Heart left ventricle (tissue), 16 donors: ENCODE measurements at regions not wholly inside any gene's neighbourhood (a gene's known extent, or its start where the extent isn't known, plus 50 kb on each side); places are given as distances from the start of the nearest gene placed in this dataset.

Experiments used
- ATAC-seq, 4 donors: fragments of 200-7000 bp; cut with Tn5 transposase; one replicate each; pipeline ENCODE4 v1.9.1; 2020 to 2022; ENCODE audit warnings: moderate library complexity in 4 of 4, mild to moderate bottlenecking in 3 of 4, moderate number of reproducible peaks in 1 of 4
- DNase-seq, 5 donors: peaks; one replicate each; pipeline ENCODE4 v3.0.0-alpha.2; 2020
- H3K27ac ChIP-seq, 12 donors: fragments of 200-600 bp; sonication (generic) in 4 of 12; one replicate each; pipeline versions ENCODE4 v1.5.0 to v1.8.0; 2016 to 2022; ENCODE audit warnings: mild to moderate bottlenecking in 2 of 12
- H3K27me3 ChIP-seq, 9 donors: fragments of 200-600 bp; sonication (generic) in 2 of 9; one replicate each; pipeline versions ENCODE4 v1.5.1 to v1.8.0; 2016 to 2022; ENCODE audit warnings: mild to moderate bottlenecking in 3 of 9
- H3K36me3 ChIP-seq, 9 donors: fragments of 200-600 bp; sonication (generic) in 2 of 9; one replicate each; pipeline versions ENCODE4 v1.5.0 to v1.8.0; 2018 to 2022; ENCODE audit warnings: mild to moderate bottlenecking in 2 of 9
- H3K4me1 ChIP-seq, 12 donors: fragments of 200-600 bp; sonication (generic) in 4 of 12; one replicate each; pipeline versions ENCODE4 v1.5.0 to v1.8.0; 2016 to 2022; ENCODE audit warnings: mild to moderate bottlenecking in 3 of 12
- H3K4me3 ChIP-seq, 12 donors: fragments of 200-600 bp; sonication (generic) in 4 of 12; one replicate each; pipeline versions ENCODE4 v1.5.0 to v1.8.0; 2017 to 2022; ENCODE audit warnings: mild to moderate bottlenecking in 9 of 12, moderate library complexity in 4 of 12
- H3K9me3 ChIP-seq, 12 donors: fragments of 200-600 bp; sonication (generic) in 4 of 12; one replicate each; pipeline versions ENCODE4 v1.5.0 to v1.8.0; 2016 to 2022; ENCODE audit warnings: mild to moderate bottlenecking in 1 of 12
- CTCF ChIP-seq, 12 donors: fragments of 200-600 bp; sonication (generic) in 4 of 12; IDR thresholded peaks; one replicate each; pipeline versions ENCODE4 v1.5.0 to v1.8.0; 2018 to 2022; ENCODE audit warnings: antibody characterized with exemption in 12 of 12, mild to moderate bottlenecking in 5 of 12
- POLR2A ChIP-seq, 2 donors: fragments of 450-650 bp; IDR thresholded peaks; one replicate each; pipeline ENCODE4 v1.6.1; 2017; ENCODE audit warnings: antibody characterized with exemption in 2 of 2, mild to moderate bottlenecking in 2 of 2, moderate library complexity in 2 of 2
- WGBS, 4 donors: extraction: QIAGEN DNeasy Blood & Tissue Kit in 2 of 4; methylation state at CpG; one replicate each; pipeline versions ENCODE4 v1.1.5 to v1.1.7; 2013 to 2018; 5-methylcytosine and 5-hydroxymethylcytosine counted together
- intact Hi-C, 10 donors: fragments of 100-400 bp; cut with DNase I; formaldehyde crosslinking; loops; one replicate each; pipeline versions ENCODE4 v1.11.1 to v1.14.2; 2022
- donor health status: ischemic (EF 13 %, LVEDD 7.1; RV severe dilation, severe dysfunction).
- donor health status: healthy with polysubstance abuse.
- donor health status: DM: no; HTN: yes; CAD: no.
- donor health status: DM: no; HTN: no; CAD: no.
- donor health status: ischemic (EF 25% LVEDD 6.9; RV normal size, moderate dysfunction).
- donor health status: ischemic (EF 25% LVEDD 5.7; RV mildly dilated, moderate dysfunction).
- donor health status: healthy.
- donor health status: DM: yes; HTN: yes; CAD: no.
- donor health status: ischemic (EF 35%, LVEDD 5.7; RV mildly dilated, moderate dysfunction).
- donor health status: nonischemic (EF 11% LVEDD 7.7; RV severe dilation, severe dysfunction).
- donor health status: DM: yes; HTN: yes; CAD: no.
- donor health status: PGD.
- donor health status: ischemic (EF 29% LVEDD 5.4; RV normal size, mild dysfunction).
- donor health status: nonischemic (EF 23%, LVEDD 6.1; RV moderate dilation, normal function).

- ATAC-seq (no peak), DNase-seq (no peak)
- Histone ChIP-seq H3K4me3 (no peak overlapping the region), H3K27ac (no peak overlapping the region), H3K27me3 (no peaks in the 10 kb centered on the region), H3K9me3 (no peaks in the 10 kb centered on the region), H3K36me3 (no peaks in the 10 kb centered on the region), H3K4me1 (peaks cover 0 to 17% (median 0%) of the 10 kb centered on the region in 12 donors)
- 75 to 77% (median 77%) methylated on average over 3 of the region's 3 CpGs for WGBS, 4 donors
- TF ChIP-seq CTCF (IDR thresholded peaks at IDR 0.05) (no peak), POLR2A (IDR thresholded peaks at IDR 0.05) (no peak)
- intact Hi-C loops = no loop called here
These were observed 281.3 kb downstream of the DIPK2A start for GRCh38 chr3:144252896-144253295.

- Histone ChIP-seq H3K36me3 (no peaks in the 10 kb centered on the region), H3K27me3 (no peaks in the 10 kb centered on the region), H3K4me3 (peak overlapping the region in 1 of 12 donors; percentile 6), H3K9me3 (no peaks in the 10 kb centered on the region), H3K4me1 (peaks cover 0 to 21% (median 0%) of the 10 kb centered on the region in 12 donors), H3K27ac (no peak overlapping the region)
- 70 to 81% (median 75%) methylated on average over 2 of the region's 2 CpGs for WGBS, 4 donors
- TF ChIP-seq POLR2A (IDR thresholded peaks at IDR 0.05) = no peak
- no peak for TF ChIP-seq CTCF (IDR thresholded peaks at IDR 0.05)
- DNase-seq = no peak
- intact Hi-C loops = no loop called here
- ATAC-seq = no peak
These were observed 285.8 kb downstream of the DIPK2A start for GRCh38 chr3:144257381-144257780.

GRCh38 chr3:144259267-144259666 is 287.6 kb downstream of the DIPK2A start:
- Histone ChIP-seq H3K4me1 (peaks cover 0 to 21% (median 0%) of the 10 kb centered on the region in 12 donors), H3K9me3 (no peaks in the 10 kb centered on the region), H3K36me3 (no peaks in the 10 kb centered on the region), H3K27ac (no peak overlapping the region), H3K4me3 (no peak overlapping the region), H3K27me3 (no peaks in the 10 kb centered on the region)
- no peak for DNase-seq
- 85 to 91% (median 88%) methylated on average over 2 of the region's 2 CpGs for WGBS, 4 donors
- intact Hi-C loops = no loop called here
- TF ChIP-seq POLR2A (IDR thresholded peaks at IDR 0.05) = no peak
- TF ChIP-seq CTCF (IDR thresholded peaks at IDR 0.05) = no peak
- ATAC-seq = no peak

GRCh38 chr3:144263706-144264105 is 292.1 kb downstream of the DIPK2A start:
- Histone ChIP-seq H3K27me3 (no peaks in the 10 kb centered on the region), H3K9me3 (no peaks in the 10 kb centered on the region), H3K4me1 (peaks cover 0 to 18% (median 3%) of the 10 kb centered on the region in 12 donors), H3K36me3 (no peaks in the 10 kb centered on the region), H3K4me3 (no peak overlapping the region), H3K27ac (peak overlapping the region in 3 of 12 donors; percentile 9 to 51 (median 39))
- TF ChIP-seq POLR2A (IDR thresholded peaks at IDR 0.05) = no peak
- TF ChIP-seq CTCF (IDR thresholded peaks at IDR 0.05) = no peak
- DNase-seq (no peak), ATAC-seq (peak in 1 of 4 donors; percentile 9)
- intact Hi-C loops = loop anchor here in 1 of 10 donors (10.0 kb wide), 1 partner anchor 289 kb away; the partner anchor contains the start of gene DIPK2A
